Osteoblast (primary cell): ENCODE measurements at regions not wholly inside any gene's neighbourhood (a gene's known extent, or its start where the extent isn't known, plus 50 kb on each side); places are given as distances from the start of the nearest gene placed in this dataset.
"Not testable (repeated sequence)": the region's sequence is repeated elsewhere in the genome, so short reads cannot be mapped to it uniquely, and the experiment has no call there.

Experiments used
- DNase-seq: peaks from one replicate; pipeline ENCODE4 v3.0.0; 2011; ENCODE audit warnings: low spot score, mixed read lengths; ENCODE audit not compliant: insufficient read length; ENCODE audit errors: missing footprints
- H2AFZ ChIP-seq: 2 replicates; pipeline ENCODE4 v1.6.0; 2011; ENCODE audit warnings: mild to moderate bottlenecking, low read length
- H3K27ac ChIP-seq: 2 replicates; pipeline ENCODE4 v1.5.1; 2011; ENCODE audit warnings: mild to moderate bottlenecking, low read depth, low read length, moderate library complexity
- H3K27me3 ChIP-seq: 2 replicates; pipeline ENCODE4 v1.6.0; 2012; ENCODE audit warnings: mild to moderate bottlenecking, control low read depth, inconsistent platforms, low read length, moderate library complexity; ENCODE audit not compliant: insufficient read depth
- H3K36me3 ChIP-seq: 2 replicates; pipeline ENCODE4 v1.5.1; 2011; ENCODE audit warnings: mild to moderate bottlenecking, low read length, control low read depth, moderate library complexity; ENCODE audit not compliant: insufficient read depth
- H3K4me1 ChIP-seq: 2 replicates; pipeline ENCODE4 v1.5.1; 2011; ENCODE audit warnings: mild to moderate bottlenecking, low read length, control low read depth, moderate library complexity; ENCODE audit not compliant: insufficient read depth
- H3K4me2 ChIP-seq: 2 replicates; pipeline ENCODE4 v1.6.0; 2011; ENCODE audit warnings: mild to moderate bottlenecking, low read length; ENCODE audit not compliant: insufficient read depth
- H3K4me3 ChIP-seq: fragments of 200-600 bp; sonication (generic); 3 replicates; pipeline ENCODE4 v1.5.1; 2012; ENCODE audit warnings: mild to moderate bottlenecking, low read length, inconsistent platforms; ENCODE audit not compliant: insufficient read depth
- H3K79me2 ChIP-seq: 2 replicates; pipeline ENCODE4 v1.6.0; 2012; ENCODE audit warnings: mild to moderate bottlenecking, low read length, control low read depth, inconsistent platforms; ENCODE audit not compliant: insufficient read depth
- H3K9me3 ChIP-seq: 2 replicates; pipeline ENCODE4 v1.5.1; 2011; ENCODE audit warnings: low read depth, low read length, control low read depth
- H4K20me1 ChIP-seq: 2 replicates; pipeline ENCODE4 v1.6.0; 2012; ENCODE audit warnings: mild to moderate bottlenecking, low read length, control low read depth; ENCODE audit not compliant: insufficient read depth
- TF ChIP-seq, protein P1 (sequence below): IDR thresholded peaks from 2 replicates; pipeline ENCODE4 v1.5.1; 2011; ENCODE audit warnings: mild to moderate bottlenecking, low read depth, low read length, moderate library complexity; ENCODE audit errors: extremely low read depth

DNA sequence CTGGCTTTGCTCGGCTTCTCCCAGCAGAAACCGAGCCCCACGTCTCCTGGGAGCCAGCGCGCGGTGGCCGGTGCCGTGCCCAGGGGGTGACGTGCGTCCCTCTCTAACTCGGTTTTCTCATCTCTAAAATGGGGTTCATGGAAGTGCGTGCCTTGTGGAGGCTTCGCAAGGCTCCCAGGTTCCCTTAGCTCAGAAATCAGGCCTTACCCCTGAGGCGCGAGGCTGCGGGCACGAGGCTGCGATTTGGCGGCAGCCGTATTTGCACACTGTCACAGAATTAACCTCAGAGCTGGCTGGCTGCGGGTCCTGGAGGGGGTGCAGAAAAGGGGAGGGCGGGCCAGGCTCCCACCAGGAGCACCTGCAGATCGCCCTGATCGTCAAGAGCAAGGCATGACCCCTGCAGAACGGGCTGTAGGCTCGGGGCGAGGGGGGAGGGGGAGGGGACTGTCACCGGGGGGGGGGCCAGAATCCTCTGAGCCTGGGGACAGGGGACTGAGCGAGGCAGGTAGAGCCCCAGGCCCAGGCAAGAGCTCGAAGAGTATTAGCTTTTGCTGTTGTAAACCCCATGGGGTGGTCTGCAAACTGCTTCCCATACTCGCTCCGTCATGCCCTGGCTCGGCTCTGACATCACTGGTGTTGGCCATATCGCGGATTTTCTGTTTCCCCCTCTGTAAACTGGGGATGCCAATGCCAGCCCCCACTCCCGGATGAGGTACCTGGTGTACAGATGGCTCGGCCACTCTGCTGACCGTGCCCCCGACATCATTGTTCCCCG, 62.2 kb downstream of the CCNE1 start:
- peaks cover 9% of the 10 kb centered on the region for H3K27me3 ChIP-seq
- H3K4me2 ChIP-seq, result peak overlapping the region; percentile 74
- TF ChIP-seq, protein P1, sequence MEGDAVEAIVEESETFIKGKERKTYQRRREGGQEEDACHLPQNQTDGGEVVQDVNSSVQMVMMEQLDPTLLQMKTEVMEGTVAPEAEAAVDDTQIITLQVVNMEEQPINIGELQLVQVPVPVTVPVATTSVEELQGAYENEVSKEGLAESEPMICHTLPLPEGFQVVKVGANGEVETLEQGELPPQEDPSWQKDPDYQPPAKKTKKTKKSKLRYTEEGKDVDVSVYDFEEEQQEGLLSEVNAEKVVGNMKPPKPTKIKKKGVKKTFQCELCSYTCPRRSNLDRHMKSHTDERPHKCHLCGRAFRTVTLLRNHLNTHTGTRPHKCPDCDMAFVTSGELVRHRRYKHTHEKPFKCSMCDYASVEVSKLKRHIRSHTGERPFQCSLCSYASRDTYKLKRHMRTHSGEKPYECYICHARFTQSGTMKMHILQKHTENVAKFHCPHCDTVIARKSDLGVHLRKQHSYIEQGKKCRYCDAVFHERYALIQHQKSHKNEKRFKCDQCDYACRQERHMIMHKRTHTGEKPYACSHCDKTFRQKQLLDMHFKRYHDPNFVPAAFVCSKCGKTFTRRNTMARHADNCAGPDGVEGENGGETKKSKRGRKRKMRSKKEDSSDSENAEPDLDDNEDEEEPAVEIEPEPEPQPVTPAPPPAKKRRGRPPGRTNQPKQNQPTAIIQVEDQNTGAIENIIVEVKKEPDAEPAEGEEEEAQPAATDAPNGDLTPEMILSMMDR, result no peak
- no peaks in the 10 kb centered on the region for H4K20me1 ChIP-seq
- no peaks in the 10 kb centered on the region for H3K9me3 ChIP-seq
- no peaks in the 10 kb centered on the region for H3K79me2 ChIP-seq
- no peak overlapping the region for H3K27ac ChIP-seq
- H3K4me1 ChIP-seq, result no peaks in the 10 kb centered on the region
- H2AFZ ChIP-seq, result no peak overlapping the region
- H3K4me3 ChIP-seq, result peak overlapping the region; percentile 59
- DNase-seq, result no peak
- no peaks in the 10 kb centered on the region for H3K36me3 ChIP-seq

DNA sequence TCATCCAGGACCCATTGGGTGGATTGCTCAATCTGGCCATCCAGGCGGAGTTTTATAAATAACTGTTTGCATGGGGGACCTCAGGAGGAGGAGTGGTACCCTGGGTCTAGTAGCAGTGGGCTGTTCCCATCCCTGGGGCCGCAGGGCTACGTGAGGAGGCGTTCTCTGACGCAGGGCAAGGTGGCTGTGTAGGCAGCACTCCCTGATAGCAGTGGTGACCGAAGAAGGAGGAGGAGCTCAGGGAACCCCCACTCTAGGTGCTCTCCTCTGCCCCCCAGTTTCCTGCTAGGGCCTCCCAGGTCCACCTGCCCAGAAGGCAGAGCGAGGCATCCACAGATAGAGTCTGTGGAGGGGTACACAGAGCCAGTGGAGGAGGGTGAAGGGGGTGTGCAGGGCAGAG, 64.1 kb downstream of the CCNE1 start:
- Histone ChIP-seq H3K79me2 (no peaks in the 10 kb centered on the region), H4K20me1 (no peaks in the 10 kb centered on the region), H3K4me2 (no peak overlapping the region), H3K27ac (no peak overlapping the region), H2AFZ (no peak overlapping the region), H3K9me3 (no peaks in the 10 kb centered on the region), H3K4me3 (no peak overlapping the region), H3K27me3 (peaks cover 16% of the 10 kb centered on the region), H3K36me3 (no peaks in the 10 kb centered on the region), H3K4me1 (no peaks in the 10 kb centered on the region)
- TF ChIP-seq, protein P1, result no peak
- no peak for DNase-seq

DNA sequence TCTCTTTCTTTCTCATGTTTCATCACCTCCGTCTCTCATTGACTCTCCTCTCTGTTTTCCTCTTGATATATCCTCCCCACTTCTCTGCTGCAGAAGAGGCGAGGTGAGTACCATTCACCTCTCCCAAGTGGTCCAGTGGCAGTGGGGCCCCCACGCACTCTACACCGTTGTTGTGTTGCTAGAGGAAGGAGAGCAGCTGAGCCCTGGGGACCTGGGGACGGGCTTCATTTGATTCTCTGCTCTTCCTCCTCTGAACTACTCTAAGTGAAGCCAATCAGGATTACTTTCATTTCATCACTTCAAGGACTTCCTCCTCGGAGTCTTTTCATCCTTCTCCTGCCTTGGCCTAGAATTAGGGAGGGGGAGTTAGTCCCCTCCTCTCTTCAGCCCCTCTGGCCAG, 64.6 kb downstream of the CCNE1 start:
- H3K4me2 ChIP-seq, result no peak overlapping the region
- no peak overlapping the region for H2AFZ ChIP-seq
- peaks cover 16% of the 10 kb centered on the region for H3K27me3 ChIP-seq
- H3K79me2 ChIP-seq, result no peaks in the 10 kb centered on the region
- H3K36me3 ChIP-seq, result no peaks in the 10 kb centered on the region
- H3K27ac ChIP-seq, result no peak overlapping the region
- H3K4me3 ChIP-seq, result no peak overlapping the region
- no peaks in the 10 kb centered on the region for H4K20me1 ChIP-seq
- DNase-seq, result no peak
- no peaks in the 10 kb centered on the region for H3K9me3 ChIP-seq
- TF ChIP-seq, protein P1, result no peak
- no peaks in the 10 kb centered on the region for H3K4me1 ChIP-seq

DNA sequence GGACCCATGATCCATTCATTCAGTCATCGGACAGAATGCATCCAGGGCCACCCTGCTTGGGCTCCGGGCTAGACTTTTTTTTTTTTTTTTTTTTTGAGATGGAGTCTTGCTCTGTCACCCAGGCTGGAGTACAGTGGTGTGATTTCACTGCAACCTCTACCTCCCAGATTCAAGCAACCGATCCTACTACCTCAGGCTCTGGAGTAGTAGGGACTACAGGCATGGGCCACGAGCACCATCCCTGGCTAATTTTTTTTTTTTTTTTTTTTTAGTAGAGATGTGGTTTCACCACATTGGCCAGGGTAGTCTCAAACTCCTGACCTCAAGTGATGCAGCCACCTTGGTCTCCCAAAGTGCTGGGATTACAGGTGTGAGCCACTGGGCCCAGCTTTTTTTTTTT, 65.1 kb downstream of the CCNE1 start:
- H4K20me1 ChIP-seq, H3K36me3 ChIP-seq, H3K4me2 ChIP-seq, H3K27ac ChIP-seq, DNase-seq, H3K79me2 ChIP-seq, H2AFZ ChIP-seq, H3K4me3 ChIP-seq, H3K9me3 ChIP-seq, H3K4me1 ChIP-seq: not testable (repeated sequence)
- H3K27me3 ChIP-seq, result peaks cover 16% of the 10 kb centered on the region
